ENCODE measurements at regions not wholly inside any gene's neighbourhood (a gene's known extent, or its start where the extent isn't known, plus 50 kb on each side); places are given as distances from the start of the nearest gene placed in this dataset.

DNA sequence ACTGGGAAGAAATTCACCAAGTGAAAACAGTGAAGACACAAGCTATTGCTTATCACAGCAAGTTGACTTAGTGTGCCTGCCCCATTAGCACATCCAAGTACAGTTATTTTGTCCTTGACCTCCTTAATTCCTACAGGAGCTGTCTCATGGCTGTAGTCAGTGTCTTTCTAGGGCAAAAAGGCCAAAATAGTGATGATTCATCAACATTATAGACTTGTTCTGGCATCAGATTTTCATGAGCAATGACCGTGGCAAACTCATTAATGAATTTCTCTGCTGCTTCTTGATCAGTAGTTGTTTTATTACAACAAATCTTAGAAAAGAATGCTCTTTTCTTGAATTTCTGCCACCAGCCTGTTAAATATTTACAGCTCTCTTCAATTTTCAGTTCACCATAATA, 1169.3 kb upstream of the DDX18 start:
- DNase-seq (ENCODE audit: low spot score), result no peak

- DNase-seq (ENCODE audit: low spot score), result no peak
Observed at GRCh38 chr2:116668691-116669090, 1145.8 kb upstream of the DDX18 start.

DNA sequence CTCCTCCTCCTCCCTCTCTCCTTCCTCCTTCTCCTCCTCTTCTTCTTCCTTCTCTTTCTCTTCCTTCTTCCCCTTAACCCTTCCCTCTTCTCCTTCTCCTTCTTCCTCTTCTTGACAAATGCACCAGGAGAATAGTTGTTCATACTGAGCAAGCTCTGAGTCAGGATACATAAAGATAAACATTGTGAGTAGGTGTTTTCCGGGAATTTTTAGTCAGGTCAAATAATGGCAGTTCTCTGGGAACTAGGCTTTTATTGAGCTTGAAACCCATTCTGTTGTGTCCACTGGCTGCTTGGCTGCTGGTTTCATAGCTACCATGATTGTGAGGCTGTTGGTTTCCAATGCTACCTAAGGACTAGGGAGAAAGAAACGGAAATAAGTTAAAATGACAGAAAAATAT, 1144.7 kb upstream of the DDX18 start:
- DNase-seq (ENCODE audit: low spot score), result no peak

GRCh38 chr2:116674188-116674587, 1140.3 kb upstream of the DDX18 start:
- no peak for DNase-seq (ENCODE audit: low spot score)

DNA sequence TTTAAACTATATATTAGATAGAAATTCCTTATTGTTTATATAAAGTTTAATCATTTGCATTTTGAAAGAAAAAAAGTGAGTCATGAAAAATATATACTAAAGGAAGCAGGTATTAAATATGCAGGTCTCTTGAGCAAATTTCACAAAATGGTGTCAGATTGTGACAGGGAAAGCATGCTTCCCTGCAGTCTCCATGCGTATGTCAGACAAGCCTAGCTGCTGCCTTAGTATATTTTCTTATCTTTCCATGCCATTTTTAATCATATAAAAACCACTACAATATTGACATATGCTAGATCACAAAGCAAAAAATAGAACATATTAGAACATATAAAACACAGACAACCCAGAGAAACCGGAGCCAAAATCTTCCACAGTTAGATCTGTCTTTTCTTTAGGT, 1137.7 kb upstream of the DDX18 start:
- no peak for DNase-seq (ENCODE audit: low spot score)

DNA sequence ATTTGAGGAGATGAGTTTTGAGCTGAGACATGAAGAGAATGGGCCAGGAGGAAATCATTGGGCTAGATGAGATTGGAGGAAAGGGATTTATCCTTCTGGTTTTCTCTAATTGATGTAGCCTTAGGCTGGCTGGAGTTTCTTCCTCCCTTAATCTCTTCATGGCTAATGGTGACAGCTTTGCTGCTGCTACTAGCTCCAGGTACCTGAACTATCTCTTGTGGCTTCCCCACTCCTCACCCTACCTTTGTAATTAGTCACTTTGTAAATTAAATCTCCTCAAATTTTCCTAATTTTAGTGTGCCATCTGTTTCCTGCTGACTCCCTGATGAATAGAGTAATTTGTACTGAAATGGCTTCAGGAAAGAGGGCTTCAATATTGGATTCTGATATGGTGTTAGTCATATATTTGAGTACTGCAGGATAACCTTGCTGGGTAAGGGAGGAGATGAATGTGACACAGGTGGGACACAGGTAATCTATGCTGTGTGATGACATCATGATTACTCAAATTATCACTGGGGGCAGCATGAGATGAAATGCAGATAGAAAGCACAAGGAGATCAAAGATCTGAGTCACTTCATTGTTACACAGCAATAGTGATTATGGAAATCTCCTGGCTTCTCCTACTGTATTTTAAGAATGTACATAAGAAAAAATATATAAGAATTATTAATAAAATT, 1134.1 kb upstream of the DDX18 start:
- DNase-seq (ENCODE audit: low spot score), result no peak

- DNase-seq (ENCODE audit: low spot score), result no peak
Observed at GRCh38 chr2:116687371-116687770, 1127.1 kb upstream of the DDX18 start.

DNA sequence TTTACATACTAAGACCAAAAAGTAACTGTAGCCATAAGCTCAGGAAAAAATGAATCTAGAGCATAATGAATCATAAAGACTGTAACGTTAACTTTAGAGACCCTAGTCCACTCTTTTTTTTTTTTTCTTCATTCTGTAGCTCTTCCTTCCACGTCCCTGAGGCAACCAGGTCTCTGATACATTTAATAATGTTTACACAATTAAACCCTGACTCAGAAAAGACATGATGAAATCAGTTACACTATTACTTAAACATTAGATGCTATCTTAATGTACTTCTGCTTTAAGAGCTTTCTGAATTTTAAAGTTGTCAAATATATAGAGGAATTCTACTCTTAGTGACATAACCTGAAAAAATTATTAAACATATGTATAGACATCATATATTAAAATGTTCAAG, 1121.5 kb upstream of the DDX18 start:
- no peak for DNase-seq (ENCODE audit: low spot score)

- peak; percentile 8 for DNase-seq (ENCODE audit: low spot score)
Observed at GRCh38 chr2:116696223-116696622, 1118.3 kb upstream of the DDX18 start.

- DNase-seq (ENCODE audit: low spot score), result no peak
Observed at GRCh38 chr2:116696903-116697302, 1117.6 kb upstream of the DDX18 start.

GRCh38 chr2:116706396-116706795, 1108.1 kb upstream of the DDX18 start:
- DNase-seq (ENCODE audit: low spot score), result no peak

DNA sequence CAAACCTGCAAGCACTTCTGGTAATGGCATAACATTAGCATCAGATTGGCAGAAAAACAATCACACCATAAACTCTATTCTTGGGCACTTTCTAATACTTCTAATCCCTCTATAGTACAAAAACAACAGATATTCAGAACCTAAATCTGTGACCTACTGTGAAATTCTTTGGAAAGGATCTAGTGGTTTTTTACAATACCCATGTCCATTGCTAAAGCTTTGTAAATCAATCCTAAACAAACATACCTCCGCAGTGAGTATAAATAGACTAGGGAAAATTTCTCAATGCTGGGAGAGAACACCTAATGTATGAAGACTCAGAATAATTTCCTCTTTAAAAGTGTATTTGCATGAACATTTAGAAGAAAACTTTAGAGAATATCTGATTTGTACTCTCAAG, 1098.5 kb upstream of the DDX18 start:
- DNase-seq (ENCODE audit: low spot score), result no peak

DNA sequence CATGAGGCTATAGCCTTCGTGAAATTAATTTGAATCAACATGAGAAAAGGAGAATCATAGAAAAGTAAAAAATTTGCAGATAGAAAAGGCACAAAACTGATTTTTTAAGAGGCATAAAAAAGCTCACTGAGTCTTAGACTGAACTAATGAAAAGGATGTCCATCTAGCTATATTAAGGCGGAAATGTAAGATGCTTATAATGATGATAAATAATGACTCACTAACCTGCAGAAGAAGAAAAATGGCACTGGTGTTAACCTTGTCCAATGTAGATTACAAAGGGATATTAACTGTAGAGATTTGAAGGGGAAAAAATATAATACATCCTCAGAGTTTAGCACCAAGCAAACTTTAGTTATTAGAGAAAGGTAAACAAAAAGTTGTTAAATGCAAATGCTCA, 1098.0 kb upstream of the DDX18 start:
- no peak for DNase-seq (ENCODE audit: low spot score)

- DNase-seq (ENCODE audit: low spot score), result no peak
Observed at GRCh38 chr2:116717832-116718231, 1096.7 kb upstream of the DDX18 start.

DNA sequence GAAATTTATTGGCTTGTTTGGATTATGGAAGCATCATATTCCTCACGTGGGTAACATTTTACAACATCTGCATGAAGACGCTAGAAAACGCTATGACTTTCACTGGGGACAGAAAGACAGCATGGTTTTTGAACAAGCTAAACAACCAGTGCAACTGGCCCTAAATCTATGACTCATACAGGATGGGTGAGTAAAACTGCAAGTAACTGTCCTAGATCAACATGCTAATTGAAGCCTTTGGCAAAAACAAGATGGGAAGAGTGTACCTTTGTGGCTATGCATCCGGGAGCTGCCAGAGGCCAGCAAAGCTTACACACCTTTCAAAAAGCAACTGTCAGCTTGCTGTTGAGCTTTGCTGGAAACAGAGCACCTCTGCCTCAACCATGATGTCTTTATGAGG, 1096.0 kb upstream of the DDX18 start:
- DNase-seq (ENCODE audit: low spot score), result no peak

- peak; percentile 76 for DNase-seq (ENCODE audit: low spot score)
Observed at GRCh38 chr2:116719836-116720235, 1094.7 kb upstream of the DDX18 start.

DNA sequence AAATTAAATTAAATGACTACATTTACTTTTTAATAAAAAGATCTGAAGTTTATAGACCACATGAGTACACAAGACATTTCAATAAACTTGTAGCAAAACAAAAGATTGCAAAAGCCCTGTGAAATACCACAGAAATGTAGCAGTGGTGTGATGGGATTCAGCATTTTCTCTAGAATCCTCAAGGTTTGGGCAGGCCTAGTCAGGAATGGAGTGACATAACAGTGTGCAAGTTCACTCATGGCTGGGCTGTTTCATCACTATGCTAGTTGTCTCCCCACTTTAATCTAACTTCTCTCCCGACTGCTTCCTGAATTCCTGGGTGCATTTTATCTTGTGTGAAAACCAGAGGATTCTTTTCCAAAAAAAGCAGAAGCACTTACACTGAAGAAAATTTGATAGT, 1089.9 kb upstream of the DDX18 start:
- DNase-seq (ENCODE audit: low spot score), result no peak

DNA sequence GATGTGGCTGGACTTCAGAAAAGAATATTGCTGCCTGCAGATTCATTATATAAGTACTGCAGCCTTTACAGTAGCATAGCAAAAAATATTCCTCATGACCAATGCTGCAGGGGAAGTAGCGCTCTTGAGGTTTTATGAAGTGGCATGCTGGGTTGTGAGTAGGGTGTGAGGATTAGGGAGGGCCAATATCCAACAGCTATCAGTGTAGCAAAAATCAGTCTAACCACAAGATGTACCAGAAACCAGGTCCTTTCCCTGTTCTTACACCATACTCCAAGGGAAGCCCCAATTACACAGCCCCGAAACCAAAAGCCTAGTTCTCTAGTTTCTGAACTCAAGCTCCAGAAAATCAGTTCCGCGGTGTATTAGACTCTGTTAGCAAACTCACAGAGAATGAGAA, 1082.2 kb upstream of the DDX18 start:
- no peak for DNase-seq (ENCODE audit: low spot score)

GRCh38 chr2:116733699-116734098, 1080.8 kb upstream of the DDX18 start:
- DNase-seq (ENCODE audit: low spot score), result peak; percentile 40

DNA sequence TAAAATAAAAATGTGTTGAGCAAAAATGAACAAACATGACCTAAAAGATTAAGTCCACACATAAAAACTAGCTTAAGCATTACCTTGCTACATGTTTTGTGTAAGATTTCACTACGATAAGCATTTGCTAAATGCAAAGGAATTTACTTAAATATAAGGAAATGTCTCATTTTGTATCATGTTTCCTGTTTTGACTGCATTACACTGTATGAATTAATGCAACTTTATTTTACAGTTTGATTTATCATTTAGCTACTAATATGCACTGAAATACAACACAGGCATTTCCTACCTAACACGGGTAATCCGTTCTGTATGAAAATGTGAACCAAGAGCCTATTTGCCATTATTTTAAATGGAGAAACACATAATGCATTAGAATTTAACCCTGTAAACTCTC, 1076.5 kb upstream of the DDX18 start:
- no peak for DNase-seq (ENCODE audit: low spot score)

DNA sequence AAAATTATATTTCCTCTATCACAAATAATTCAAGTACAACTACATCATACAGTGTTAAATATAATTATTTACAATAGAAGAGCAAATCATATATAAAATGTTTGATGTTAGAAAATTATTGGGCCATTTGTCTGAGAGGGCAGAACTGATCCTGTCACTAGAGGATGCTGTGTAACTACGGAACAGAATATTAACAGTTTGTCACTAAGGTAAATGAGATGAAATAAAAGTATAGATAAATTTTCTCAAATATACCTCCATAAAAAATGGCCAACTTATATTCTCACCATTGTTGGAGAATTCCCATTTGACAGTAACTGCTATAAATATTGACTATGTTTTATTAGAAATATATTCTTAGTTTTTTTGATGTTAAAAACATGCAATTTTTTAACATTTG, 1067.4 kb upstream of the DDX18 start:
- DNase-seq (ENCODE audit: low spot score), result no peak

- DNase-seq (ENCODE audit: low spot score), result no peak
Observed at GRCh38 chr2:116749994-116750393, 1064.5 kb upstream of the DDX18 start.

DNA sequence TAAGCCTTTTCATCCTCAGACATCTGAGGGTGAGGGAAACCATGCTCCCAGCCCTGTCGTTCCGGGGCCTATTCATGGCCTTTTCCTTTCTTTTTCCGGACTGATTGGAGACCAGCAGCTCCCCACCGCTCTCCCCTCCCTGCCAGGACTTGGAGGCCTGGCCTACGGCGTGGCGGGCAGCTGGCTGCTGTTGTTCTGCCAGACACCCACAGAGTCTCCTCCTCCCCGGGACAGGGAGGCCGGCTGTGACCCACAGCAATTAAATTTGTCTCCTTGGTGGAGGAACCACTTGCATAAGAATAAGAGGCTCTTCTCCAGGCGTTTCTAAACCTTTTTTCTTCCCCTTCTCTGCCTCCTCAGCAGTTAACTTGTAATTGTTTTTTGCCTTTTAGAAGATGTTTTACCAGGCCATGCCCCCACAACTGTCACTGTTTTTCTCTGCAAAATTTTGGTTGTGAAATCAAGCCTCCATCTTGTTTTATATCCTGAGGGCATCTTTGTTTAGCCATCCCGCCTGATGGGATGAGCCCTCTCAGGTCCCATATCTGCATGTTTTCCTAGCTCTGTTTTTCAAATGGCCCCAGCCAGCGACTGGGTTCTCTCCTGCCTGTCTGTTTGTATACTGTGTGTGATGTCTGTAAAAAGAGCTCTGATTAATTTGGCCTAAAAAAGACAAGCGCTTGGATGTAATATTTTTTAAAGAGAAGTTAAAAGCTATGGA, 1060.0 kb upstream of the DDX18 start:
- peak; percentile 36 for DNase-seq (ENCODE audit: low spot score)

DNA sequence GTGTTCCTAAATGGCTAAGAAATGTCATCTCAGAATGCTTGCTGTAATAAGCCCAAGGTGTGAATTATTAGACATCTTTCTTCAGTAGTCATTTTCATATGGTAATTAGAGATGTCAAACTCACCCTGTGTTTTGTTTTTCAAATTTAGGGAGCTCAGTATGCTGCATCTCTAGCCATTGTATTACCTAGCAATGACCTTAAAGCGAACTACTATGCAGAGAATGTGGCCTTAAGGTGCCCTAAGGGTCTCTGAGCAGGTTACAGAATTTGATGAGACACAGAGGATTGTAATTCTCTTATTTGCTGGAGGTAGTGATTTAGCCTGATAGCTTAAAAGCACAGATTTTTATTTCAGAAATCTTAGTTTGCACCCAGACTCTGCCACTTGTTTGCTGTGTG, 1052.6 kb upstream of the DDX18 start:
- DNase-seq (ENCODE audit: low spot score), result no peak
